GM19043 (cell line): ENCODE measurements at regions not wholly inside any gene's neighbourhood (a gene's known extent, or its start where the extent isn't known, plus 50 kb on each side); places are given as distances from the start of the nearest gene placed in this dataset.
"Not testable (repeated sequence)": the region's sequence is repeated elsewhere in the genome, so short reads cannot be mapped to it uniquely, and the experiment has no call there.

Experiments
- ATAC-seq: cut with Tn5 transposase; IDR thresholded peaks from one replicate; pipeline ENCODE4 v1.9.1; 2021; ENCODE audit warnings: low read depth; ENCODE audit not compliant: unreplicated experiment

DNA sequence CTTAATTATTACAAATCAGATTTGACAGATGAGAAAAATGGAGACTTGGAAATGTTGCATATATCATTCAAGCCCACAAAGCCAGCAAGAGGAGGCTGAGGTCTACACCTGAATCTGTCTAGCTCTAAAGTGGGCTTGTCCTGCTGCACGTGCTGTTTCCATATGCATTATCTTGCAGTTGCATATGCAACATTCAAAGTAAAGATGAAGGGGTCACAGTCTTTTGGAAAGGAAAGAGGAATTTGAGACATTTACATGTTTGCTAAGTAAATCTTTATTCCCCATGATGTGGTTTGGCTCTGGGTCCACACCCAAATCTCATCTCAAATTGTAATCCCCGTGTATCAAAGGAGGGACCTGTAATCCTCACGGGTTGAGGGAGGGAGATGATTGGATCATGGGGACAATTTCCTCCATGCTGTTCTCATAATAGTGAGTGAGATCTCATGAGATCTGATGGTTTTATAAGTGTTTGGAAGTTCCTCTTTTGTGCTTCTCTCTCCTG, 98.3 kb downstream of the BACH1 start:
- ATAC-seq = no peak

DNA sequence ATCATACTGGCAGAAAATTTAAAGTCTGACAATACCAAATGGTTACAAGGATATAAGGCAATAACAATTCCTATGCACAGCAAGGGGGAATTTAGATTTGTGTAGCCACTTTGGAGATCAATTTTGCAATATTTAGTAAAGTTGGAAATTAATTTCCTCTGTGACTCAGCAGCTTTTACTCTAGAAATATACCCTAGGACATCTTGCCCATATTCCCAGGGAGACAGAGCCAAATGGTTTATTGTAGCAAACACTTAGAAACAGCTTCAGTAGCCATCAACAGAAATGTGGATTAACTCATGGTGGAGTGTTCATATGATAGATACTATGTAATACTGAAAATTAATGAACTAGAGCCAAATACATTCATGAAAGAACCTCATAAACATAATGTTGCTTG, 104.6 kb downstream of the BACH1 start:
- no peak for ATAC-seq

DNA sequence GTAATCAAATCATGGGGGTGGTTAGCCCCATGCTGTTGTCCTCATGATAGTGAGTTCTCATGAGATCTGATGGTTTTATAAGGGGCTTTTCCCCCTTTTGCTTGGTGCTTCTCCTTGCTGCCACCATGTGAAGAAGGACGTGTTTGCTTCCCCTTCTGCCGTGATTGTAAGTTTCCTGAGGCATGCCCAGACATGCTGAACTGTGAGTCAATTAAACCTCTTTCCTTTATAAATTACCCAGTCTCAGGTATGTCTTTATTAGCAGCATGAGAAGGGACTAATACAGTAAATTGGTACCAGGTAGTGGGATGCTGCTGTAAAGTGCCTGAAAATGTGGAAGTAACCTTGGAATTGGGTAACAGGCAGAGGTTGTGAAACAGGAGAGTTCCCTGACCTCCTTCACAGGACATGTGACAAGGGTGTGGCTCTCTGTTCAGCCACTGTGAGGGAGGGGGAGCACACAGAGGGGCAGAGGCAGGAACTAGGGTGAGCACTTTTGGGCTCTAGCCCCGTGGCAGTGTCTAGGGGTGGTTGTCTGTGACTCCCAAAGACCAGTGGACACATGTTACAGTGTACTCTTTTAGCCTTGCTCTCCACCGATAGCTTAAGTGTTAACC, 105.3 kb downstream of the BACH1 start:
- ATAC-seq = no peak

DNA sequence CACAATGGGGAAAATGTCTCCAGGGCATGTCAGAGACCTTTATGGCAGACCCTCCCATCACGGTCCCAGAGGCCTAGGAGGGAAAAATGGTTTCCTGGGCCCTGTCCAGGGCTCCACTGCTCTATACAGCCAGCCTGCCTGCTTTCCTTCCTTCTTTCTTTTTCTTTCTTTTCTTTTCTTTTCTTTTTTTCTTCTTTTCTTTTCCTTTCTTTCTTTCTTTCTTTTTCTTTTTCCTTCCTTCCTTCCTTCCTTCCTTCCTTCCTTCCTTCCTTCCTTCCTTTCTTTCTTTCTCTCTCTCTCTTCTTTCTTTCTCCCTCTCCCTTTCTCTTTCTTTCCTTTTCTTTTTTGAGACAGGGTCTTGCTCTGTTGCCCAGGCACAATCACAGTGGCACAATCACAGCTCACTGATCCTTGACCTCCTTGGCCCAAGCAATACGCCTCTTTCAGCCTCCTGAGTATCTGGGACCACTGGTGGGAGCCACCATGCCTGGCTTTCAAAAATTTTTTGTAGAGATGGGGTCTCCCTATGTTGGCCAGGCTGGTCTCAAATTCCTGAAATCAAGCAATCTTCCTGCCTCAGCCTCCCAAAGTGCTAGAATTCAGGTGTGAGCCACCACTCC, 106.9 kb downstream of the BACH1 start:
- no peak for ATAC-seq

DNA sequence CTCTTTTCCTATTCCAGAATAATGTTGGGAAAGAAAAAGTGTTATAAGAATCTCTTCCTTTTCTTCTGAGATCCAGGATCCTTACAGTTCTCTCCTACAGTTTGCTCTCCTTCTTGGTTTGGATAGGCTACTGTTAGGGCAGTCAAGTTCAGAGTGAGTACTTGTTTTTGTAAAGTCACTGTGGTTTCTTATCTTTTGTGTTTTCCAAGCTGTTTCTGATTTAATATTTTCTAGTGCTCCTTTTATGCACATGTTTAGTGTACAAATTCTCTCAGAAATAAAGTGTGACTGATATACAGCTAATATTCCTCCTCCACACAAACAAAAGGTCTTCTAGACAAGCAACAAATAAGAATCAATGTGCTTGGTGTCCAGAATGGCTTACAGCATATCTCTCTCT, 107.7 kb downstream of the BACH1 start:
- ATAC-seq = no peak

DNA sequence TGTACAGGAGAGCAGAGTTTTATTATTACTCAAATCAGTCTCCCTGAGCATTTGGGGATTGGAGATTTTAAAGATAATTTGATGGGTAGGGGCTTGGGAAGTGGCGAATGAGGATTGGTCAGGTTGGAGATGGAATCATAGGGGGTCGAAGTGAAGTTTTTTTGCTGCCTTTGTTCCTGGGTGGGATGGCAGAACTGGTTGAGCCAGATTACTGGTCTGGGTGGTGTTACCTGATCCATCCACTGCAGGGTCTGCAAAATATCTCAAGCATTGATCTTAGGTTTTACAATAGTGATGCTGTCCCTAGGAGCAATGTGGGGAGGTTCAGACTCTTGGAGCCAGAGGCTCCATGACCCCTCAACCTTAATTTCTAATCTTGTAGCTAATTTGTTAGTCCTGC, 108.8 kb downstream of the BACH1 start:
- no peak for ATAC-seq

DNA sequence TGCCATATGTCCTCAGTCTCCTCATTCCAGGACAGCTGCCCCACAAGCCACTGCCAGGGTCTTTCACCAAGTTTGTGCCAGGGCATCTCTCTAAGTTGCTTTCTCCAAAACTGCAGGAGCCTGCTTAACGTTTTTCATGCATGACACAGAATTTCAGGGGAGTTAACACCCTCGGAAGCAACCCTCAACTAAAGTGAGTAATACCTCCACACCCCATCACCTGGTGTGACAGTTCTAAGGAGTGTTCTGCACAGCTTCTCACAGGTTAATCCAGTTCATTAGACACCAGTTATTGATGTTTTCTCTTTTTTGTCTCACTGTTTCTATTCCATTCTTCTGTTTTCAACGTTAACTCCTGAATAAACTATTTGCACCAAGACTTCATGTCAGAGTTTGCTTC, 115.0 kb downstream of the BACH1 start:
- no peak for ATAC-seq

DNA sequence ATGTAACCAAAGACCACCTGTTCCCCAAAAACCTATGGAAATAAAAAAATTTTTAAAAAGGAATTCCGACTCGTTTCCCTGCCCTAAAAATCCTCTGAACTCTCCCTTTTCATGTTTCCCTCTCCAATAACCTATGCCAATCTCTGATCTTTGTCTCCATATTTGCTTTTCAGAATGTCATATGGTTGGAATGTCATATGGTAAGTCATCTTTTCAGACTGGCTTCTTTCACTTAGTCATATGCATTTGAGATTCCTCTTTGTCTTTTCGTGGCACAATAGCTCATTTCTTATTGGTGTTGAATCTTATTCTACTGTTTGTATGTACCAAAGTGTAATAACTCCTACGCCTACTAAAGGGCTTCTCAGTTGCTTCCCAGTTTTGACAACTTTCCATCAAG, 117.5 kb downstream of the BACH1 start:
- no peak for ATAC-seq

DNA sequence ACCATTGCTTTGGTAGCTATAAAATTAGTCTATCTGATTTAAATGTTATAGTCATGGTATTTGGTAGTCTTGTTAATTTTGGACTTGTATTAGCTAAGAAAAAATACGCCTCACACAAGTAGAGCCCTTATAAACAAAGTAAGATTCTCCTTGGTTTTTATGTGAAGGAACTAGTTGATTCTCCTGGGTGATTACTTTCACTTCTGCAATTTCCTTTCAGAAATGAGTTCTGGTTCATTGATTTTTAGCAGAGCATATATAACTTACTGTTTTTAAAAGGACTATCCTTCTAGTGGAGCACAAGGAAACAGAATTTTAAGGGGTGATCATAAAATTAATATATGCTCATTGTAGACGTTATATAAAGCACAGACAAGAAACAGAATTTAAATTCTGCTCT, 120.1 kb downstream of the BACH1 start:
- peak; percentile 70 for ATAC-seq

DNA sequence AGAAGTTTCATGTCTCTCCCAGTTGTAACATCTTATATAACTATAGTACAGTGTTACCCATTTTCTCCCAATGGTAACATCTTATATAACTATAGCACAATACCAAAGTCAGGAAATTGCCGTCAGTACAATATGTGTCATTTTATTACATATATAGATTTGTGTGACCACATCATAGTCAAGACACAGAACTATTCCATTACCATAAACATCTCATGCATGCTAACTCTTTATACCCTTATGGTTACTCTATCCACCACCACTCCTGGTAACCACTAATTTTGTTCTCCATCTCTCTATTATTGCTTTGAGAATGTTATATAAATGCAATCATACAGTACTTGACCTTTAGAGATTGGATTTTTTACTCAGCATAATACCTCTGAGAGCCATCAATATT, 120.7 kb downstream of the BACH1 start:
- no peak for ATAC-seq

DNA sequence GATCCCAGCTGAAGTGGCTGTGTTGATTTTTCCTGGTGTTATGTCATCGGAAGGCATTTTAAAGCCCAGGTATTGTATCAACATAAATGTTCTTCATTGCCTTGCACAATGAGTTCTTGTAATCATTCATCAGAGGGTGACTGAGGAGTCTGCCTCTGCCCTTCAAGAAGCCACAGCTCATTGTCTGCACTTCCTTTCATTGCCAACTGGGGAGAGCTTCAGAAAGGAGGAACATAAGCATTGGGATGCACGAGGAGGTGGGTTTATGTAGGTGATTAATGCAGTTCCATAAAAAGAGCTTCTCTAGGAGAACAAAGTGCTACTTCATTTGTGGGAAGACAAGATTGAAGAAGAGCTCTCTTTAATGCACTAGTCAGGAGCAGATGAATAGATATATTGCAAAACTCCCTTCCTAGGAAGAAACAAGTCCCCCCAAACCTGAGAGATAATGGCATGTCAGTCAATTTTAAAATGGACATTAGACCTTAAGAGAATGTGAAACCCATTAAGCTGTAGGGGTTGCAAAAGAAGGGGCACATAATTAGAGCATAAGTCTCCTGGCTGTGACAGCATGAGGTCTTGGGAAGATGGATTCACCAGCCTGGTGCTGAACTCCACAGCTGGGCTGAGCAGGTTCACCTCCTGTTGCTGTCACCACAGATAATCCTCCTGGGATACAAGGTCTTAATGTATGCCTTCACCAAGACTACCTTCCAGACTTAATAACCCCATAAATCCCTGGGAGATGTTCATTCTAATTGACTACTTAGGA, 124.6 kb downstream of the BACH1 start:
- ATAC-seq = no peak

DNA sequence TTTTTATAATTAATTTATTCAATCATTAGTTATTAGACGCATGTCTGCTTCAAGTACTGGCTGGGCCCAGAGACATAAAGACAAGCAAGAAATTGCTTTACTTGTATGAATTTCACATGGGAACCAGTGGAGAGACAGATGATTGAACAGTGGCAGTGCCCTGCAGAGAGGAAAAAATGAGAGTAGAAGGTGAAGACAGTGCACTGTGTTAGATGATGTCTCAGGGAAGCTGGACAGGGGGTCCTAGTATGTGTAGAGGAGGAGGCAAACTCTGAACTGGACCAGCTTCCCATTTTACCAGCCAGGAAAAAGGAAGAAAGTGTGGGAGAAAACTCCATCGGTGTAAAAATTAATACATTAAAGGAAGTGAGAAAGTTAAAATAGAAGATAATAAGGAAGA, 126.0 kb downstream of the BACH1 start:
- ATAC-seq = no peak

DNA sequence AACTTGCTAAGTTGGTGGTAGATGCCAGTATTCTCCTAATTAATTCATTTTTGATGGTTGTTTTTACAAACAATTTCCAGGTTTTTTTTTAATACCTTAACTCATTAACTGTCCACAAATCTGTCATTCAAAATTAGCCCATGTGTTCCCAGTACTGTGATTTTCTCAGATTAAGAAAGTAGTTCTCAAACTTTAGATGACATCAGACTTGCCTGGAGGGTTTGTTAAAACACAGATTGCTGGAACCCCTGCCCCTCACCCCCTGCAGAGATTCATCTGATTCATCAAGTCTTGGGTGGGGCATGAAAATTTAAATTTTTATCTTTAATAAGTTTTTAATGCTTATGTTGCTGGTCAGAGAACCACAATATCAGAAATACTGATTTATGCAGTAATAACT, 130.5 kb downstream of the BACH1 start:
- no peak for ATAC-seq

DNA sequence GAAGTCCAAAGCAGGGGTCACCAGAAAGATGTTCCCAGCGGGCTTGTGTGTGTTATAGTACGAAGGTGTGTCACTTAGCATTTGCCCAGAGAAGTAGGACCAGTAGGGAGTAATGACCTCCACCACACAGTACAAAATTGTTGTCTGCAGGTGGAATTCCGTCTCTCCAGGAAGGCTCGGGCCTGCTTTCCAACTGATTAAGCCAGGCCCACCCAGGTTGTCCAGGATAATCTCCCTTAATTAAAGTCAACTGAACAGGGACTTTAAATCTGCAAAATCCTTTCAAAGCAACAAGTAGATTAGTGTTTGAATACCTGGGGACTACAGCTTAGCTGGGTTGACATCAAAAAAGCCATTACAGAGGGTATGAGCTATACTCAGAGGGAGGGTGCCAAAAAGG, 131.3 kb downstream of the BACH1 start:
- no peak for ATAC-seq

DNA sequence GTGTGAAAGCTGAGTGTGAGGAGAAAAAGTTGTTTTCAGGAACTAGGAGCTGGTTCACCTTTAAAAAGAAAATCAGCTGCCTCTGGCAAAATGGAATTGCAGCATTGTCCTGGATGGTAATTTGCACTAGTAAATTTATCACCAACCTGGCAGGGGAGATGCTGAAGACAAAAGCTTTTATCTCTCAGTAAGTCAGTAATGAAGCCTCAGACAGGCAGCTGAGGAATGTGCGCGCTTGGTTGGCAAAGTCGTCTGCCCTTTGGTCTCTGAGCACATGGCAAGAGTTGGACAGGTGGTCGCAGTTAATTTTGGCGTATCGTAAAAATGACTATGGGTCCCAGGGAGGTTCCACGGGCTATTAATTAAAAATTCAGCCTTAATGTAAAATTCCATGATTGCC, 131.9 kb downstream of the BACH1 start:
- ATAC-seq = no peak

DNA sequence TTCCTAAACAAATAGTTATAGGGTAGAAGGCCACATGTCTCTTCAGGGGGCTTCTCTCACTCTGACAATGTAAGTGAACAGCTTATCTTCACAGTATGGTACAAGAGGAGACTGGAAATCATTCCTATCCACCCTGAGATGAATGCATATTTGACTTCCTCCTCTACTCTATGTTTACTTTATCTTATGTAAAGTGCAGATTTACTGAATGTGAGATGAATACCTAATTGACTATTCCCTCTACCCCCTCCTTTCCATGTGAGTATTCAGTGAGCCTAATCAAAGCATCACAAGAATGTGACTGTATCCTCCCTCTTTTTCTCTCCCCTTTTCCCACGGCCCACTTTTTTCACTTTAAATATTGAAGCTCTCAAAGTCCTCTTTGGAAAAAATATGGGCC, 132.5 kb downstream of the BACH1 start:
- no peak for ATAC-seq

DNA sequence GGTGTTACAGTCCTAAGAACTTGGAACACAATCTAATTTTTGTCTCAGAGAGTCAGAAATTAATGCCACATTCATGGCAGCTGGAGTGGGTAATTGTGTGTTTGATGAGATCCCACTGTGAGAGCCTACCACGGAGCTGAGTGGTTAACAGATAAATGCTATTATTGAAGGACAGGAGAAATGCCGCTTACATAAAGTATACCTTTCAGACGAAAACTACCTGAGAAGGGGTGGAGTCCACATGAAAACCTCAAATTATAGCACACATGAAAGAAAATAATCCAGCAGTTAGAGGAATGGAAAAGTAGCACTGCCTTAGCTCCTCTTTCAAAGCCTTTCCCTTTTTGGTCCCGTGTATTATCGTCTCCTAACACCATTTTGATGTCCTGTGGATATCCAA, 133.0 kb downstream of the BACH1 start:
- ATAC-seq = no peak

DNA sequence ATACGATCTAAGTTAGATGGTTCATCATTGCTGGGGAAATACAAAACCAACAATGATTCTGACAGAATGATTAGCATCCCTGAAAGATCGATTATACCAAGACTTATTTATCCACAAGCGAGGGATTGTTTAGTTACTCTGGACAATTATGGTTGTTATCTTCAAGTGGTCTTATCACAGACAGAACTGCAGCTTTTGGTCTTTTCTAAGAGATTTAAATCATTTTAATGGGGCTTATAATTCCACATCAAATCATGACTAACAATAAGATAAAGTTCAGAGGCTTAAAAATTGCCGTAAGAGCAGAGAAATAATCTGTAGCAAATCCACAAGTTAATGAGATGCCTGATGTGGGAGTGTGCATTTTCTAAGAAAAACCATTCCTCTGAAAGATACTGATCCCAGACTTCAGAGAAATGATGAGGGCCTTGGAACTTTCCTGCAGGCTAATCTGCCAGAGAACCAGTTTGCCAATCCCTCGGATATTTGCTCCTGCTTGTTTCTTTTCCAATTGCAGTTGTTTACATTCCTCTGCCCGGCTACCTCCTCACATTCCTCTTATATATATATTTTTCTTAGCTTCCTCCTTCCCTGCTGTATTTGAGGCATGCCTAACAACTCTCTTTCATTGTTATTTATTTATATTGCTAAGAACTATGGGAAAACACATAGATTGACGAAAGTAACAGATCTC, 134.8 kb downstream of the BACH1 start:
- ATAC-seq = no peak

DNA sequence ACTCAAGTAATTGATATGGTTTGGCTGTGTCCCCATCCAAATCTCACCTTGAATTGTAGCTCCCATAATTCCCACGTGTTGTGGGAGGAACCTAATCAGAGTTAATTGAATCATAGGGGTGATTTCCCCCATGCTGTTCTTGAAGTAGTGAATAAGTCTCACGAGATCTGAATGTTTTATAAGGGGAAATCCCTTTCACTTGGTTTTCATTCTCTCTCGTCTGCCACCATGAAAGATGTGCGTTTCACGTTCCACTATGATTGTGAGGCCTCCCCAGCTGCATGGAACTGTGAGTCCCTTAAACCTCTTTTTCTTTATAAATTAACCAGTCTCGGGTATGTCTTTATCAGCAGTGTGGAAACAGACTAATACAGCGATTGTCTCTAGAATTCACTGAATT, 135.4 kb downstream of the BACH1 start:
- ATAC-seq = no peak

DNA sequence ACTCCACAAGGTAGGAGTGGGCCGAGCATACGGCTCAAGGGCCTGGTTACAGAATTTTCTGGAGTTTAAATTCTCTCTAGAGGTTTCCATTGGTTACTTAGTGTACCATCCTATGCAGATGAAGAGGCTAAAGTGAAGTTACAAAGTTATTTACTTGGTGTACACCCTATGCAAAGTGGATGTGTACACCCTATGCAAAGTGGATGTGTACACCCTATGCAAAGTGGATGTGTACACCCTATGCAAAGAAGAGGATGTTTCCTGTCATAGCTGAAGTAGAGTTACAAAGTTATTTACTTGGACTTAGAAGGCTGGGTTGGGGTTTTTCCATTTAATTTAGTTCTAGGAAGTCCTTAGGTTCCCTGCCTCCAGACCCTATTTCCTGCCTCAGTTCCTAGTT, 136.3 kb downstream of the BACH1 start:
- not testable (repeated sequence) for ATAC-seq

DNA sequence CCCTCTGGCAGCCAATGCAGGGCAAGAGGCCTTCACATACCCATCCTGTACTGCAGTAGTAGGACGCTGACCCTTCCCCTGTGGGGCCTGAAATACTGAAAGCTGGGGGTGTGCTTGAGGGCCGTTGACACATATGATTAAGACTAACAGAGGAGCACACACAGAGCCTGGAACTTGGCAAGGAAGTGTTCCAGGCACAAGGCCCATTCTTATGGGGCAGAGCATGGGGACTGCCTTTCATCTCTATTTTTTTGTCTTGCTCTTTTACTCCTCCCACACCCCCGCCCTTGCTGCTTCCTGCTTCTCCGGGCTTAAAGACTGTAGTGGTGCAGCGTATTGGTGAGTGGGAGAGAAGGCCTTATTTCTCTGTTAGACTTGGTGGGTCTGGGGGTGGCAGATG, 137.4 kb downstream of the BACH1 start:
- no peak for ATAC-seq
